ENCODE measurements at regions not wholly inside any gene's neighbourhood (a gene's known extent, or its start where the extent isn't known, plus 50 kb on each side); places are given as distances from the start of the nearest gene placed in this dataset.

DNA sequence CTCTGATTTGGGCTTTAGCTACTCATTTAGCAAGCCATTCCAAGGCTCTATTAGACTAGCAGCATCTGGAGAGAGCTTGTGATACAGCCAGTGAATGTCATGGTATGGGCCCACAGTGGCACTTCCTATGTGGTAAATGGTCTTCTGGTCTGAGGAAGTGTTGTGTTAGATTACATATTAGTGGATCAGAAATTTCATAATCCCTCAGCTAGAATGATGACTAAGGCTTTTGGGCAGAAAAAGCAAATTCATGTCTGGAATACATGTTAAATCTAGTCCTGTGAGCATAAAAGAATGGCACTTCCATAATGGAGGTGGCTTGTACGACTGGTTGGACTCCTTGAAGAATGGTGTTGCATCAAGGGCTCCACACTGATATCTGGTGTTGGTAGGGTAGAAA, 436.8 kb upstream of the CWC22 start:
- no peak for FAIRE-seq

DNA sequence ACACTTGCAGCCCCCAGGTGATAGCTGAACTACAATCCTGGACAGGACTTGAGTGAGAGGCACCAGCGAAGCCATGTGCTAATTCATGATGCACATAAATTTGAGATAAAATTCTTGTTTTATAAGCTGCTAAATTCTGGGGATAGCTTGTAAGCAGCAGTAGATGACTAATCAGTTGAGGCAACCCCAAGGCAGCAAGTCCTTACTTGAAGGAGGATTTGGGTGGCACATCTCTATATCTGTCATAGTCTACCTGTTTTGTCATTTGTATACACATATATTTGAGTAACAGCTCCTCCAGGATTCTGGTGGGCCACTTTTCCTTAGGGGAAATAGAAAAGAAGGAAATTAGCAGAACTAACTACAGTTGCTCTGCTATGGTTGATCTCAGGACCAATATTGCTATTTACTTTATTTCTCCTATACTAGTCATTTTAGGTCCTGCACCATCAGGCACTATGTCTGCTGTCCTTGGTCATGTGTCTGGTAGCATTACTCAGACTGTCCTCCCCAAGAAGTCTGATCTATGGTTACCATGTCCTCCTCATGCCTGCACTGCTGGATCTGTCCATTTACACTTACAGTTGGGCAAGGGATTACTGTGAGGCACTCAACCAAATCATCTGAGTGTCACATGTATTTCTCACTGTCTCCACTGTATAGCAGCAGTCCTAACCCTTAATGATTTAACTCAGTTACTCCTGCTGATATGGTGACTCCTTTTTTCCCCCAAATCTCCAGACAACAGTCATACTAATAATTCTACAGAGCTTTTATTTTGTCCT, 436.0 kb upstream of the CWC22 start:
- no peak for FAIRE-seq

- no peak for FAIRE-seq
Observed at GRCh38 chr2:180419212-180419611, 412.1 kb upstream of the CWC22 start.

GRCh38 chr2:180416627-180417026, 409.5 kb upstream of the CWC22 start:
- FAIRE-seq: no peak

DNA sequence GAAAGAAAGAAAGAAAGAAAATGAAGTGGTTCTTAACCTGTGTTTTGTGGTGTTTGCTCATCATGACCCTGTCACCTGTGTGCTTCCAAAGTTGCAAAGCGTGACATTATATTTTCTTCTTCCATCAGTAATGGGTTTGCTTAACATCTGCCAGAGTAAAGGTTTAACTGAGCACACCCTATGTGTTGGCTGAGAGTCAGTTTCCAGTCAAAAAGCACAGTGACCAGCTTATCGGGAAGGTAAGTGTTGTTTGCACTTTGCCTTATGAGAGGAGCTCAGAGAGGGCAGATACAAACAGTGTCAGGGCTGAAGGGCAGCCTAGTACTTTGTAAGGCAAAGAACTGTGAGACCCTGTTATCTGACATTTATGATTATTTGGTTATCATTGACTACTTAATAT, 406.2 kb upstream of the CWC22 start:
- FAIRE-seq: peak; percentile 9

- FAIRE-seq: no peak
Observed at GRCh38 chr2:180412219-180412618, 405.1 kb upstream of the CWC22 start.

DNA sequence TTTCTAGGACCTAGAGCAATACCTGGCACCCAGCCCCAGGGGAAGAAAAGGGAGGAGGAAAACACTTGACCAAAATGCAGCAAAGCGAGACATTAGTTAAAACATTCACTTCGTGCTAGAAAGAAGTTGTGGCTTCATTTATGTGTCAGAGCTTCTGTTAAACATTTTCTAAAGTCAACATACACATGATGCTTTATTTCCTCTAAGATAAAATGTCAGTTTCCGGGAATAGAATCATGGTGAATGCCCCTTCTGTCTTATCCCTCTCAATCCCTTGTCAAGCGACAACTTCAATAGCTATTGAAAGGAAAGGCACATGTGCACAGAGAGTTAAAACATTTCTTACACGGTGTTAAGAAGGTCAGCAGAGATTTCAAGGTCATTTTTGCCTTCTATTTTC, 404.6 kb upstream of the CWC22 start:
- peak; percentile 30 for FAIRE-seq

GRCh38 chr2:180406687-180407086, 399.6 kb upstream of the CWC22 start:
- no peak for FAIRE-seq

DNA sequence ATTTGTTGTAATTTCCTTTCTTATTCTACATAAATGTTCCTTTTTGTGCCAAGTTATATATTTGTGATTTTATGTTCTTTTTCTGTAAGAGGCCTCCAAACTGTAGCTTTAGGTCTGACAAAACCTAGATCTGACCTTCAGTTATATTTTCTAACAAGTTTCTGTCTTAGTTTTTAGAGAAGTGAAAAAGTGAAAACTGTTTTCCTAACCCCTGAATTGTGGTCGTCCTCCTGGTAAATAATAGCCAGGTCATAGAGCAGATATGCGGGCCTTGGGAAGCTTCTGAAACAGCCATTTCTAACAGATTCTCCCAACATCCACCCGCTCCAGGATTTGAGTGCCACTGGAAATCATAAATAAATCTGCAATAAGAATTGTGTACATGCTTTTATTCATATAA, 398.4 kb upstream of the CWC22 start:
- no peak for FAIRE-seq

- FAIRE-seq: no peak
Observed at GRCh38 chr2:180394305-180394704, 387.2 kb upstream of the CWC22 start.

GRCh38 chr2:180385601-180386201, 378.6 kb upstream of the CWC22 start:
- no peak for FAIRE-seq

DNA sequence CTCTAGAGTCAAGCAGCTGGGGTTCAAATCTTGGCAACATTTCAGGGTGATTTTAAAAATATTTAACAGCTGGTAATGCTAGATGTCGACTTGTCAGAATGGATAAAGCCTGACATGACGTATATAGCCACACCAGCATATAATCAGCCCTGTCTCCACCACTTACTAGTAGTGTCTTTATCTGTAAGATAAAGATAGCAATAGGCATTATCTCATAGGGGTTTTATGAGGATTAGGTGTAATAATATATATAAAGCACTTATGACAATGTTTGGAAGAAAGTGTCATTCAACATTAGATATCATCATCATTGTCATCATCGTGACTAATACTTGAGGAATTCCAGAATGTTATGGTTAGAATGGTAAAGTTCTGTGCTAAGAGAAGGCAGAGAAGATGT, 369.0 kb upstream of the CWC22 start:
- no peak for FAIRE-seq

GRCh38 chr2:180374502-180375281, 367.6 kb upstream of the CWC22 start:
- FAIRE-seq: no peak

GRCh38 chr2:180370511-180371205, 363.6 kb upstream of the CWC22 start:
- no peak for FAIRE-seq

DNA sequence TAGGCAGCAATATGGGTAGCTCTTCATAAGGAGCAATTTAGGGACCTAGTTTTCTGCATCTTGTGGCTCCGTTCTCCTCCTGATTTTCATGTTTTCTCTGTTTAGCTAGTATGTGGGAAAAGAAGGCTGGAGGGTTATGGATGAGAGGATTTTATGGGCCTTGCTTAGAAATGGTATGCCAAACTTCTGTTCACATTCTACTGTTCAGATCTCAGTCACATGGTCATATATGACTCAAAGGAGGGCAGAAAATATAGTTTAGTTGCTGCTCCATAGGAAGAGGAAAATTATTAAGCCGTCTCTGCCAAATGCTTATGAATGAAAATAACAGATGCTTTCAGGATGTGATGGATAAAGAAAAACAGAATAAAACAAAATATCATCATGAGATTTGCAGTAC, 361.8 kb upstream of the CWC22 start:
- FAIRE-seq: no peak

DNA sequence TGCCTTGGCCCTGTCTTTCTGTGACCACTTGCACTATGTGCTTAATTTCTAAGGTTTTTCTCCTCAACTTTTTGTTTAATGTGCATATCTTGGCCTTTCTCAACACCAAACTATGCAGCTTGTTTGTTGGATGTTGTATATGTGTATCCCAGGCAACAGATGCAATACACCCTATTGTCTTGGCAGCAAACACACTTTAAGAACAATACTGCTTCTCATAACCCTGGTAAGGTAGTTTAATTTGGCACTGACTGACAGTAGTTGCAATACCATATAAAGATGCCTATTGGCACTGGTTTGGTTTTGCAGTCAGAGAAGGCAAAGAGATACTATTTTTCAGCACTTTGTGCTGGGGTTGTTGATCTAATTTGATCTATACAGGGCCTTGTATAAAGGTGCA, 360.7 kb upstream of the CWC22 start:
- no peak for FAIRE-seq

- FAIRE-seq: no peak
Observed at GRCh38 chr2:180366481-180366880, 359.4 kb upstream of the CWC22 start.

GRCh38 chr2:180364719-180365118, 357.6 kb upstream of the CWC22 start:
- no peak for FAIRE-seq

GRCh38 chr2:180360283-180360618, 353.2 kb upstream of the CWC22 start:
- no peak for FAIRE-seq

GRCh38 chr2:180359522-180360282, 352.6 kb upstream of the CWC22 start:
- FAIRE-seq: no peak

DNA sequence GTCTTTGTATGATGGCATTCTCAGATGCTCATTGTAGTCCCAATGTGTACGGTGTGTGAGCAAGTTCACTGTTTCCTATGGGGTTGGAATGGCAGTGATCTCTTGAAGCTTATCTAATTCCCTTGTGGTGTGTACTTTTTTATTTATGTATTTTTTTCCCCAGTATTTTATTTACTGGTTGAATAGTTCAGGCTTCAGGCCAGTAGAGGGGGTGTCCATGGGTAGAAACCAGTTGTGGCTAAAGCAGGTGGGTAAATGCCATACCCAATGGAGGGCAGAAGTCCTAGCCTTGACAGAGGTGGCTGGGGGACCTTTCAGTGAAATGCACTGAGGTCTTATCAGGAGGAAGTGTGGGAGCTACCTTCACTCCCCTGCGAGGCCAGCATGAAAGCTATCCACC, 351.4 kb upstream of the CWC22 start:
- no peak for FAIRE-seq

DNA sequence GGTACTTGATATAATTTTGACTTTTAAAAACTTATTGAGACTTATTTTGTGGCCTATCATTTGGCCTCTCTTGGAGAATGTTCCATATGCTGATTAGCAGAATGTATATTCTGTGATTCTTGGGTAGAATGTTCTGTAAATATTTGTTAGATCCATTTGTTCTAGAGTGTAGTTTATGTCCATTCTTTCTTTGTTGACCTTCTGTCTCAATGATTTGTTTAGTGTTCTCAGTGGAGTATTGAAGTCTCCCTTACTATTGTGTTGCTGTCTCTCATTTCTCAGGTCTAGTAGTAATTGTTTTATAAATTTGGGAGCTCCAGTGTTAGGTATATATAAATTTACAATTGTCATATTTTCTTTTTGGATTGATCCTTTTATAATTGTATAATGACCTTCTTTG, 349.6 kb upstream of the CWC22 start:
- no peak for FAIRE-seq

GRCh38 chr2:180352620-180353019, 345.5 kb upstream of the CWC22 start:
- FAIRE-seq: no peak
